ENCODE measurements at regions not wholly inside any gene's neighbourhood (a gene's known extent, or its start where the extent isn't known, plus 50 kb on each side); places are given as distances from the start of the nearest gene placed in this dataset.

DNA sequence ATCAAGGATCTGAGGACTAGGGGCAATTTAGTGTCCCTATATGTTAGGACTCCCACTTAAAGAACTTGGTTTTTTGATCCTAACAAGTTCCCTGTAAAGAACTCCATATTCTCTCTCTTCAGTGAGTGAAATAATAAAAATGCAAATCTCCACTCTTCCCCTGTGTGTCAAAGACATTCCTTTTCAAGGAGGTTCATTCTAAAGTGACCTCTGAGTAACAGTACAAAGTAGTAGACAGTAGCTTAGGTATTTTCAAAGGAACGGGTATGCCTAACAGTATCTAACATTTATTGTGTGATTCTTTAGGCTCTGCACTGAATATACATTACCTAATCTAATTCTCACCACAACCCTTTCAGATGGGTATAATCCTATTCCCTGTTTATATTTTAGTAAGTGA lies 58.4 kb upstream of the SCOC start:
- no peak for TF ChIP-seq POLR2AphosphoS5 (IDR thresholded peaks at IDR 0.05)
- TF ChIP-seq, protein P1, sequence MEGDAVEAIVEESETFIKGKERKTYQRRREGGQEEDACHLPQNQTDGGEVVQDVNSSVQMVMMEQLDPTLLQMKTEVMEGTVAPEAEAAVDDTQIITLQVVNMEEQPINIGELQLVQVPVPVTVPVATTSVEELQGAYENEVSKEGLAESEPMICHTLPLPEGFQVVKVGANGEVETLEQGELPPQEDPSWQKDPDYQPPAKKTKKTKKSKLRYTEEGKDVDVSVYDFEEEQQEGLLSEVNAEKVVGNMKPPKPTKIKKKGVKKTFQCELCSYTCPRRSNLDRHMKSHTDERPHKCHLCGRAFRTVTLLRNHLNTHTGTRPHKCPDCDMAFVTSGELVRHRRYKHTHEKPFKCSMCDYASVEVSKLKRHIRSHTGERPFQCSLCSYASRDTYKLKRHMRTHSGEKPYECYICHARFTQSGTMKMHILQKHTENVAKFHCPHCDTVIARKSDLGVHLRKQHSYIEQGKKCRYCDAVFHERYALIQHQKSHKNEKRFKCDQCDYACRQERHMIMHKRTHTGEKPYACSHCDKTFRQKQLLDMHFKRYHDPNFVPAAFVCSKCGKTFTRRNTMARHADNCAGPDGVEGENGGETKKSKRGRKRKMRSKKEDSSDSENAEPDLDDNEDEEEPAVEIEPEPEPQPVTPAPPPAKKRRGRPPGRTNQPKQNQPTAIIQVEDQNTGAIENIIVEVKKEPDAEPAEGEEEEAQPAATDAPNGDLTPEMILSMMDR (IDR thresholded peaks at IDR 0.05): no peak
